ENCODE measurements at regions not wholly inside any gene's neighbourhood (a gene's known extent, or its start where the extent isn't known, plus 50 kb on each side); places are given as distances from the start of the nearest gene placed in this dataset.
A peak's percentile ranks its signal among the peaks of the same experiment; 100 is the strongest.

DNA sequence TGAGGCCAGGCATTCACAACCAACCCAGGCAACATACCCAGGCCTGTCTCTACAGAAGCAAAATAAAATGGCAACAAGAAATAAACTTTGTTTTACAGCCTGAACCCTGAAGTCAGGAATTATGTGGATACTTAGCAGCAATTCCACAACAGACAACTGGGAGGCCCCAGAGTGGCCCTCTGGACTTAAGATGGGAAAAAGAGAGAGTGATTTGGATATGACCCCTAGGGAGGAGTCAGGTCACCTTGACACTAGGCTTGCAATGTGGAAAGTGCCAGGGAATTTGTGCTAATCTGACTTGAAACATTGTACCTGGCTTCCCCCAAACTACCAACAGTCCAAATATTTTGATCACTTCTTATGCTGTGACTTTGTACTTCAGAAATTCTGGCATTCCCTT is 193.1 kb downstream of the PARM1 start:
- no peak for DNase-seq (ENCODE audit: insufficient read length, low spot score)
- no peak for FAIRE-seq

DNA sequence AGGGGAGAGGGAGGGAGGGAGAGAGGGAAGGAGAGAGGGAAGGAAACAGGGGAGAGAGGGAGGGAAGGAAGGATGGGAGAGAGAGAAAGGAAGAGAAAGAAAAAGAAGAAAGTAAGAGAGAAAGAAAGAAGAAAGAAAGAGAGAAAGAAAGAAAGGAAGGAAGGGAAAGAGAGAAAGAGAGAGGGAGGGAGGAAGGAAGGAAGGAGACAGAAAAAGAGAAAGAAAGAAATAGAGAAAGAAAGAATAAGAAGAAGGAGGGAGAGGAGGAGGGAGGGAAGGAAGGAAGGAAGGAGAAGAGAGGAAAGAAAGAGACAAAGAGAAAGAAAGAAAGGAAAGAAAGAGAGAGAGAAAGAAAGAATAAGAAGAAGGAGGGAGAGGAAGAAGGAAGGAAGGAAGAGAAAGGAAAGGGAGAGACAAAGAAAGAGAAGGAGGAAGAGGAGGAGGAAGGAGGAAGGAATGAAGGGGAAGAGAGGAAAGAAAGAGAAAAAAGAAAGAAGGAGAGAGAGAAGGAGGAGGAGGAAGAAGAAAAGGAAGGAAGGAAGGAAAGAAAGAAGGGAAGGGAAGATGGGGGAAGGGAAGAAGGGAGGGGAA is 189.6 kb downstream of the PARM1 start:
- no peak for FAIRE-seq

DNA sequence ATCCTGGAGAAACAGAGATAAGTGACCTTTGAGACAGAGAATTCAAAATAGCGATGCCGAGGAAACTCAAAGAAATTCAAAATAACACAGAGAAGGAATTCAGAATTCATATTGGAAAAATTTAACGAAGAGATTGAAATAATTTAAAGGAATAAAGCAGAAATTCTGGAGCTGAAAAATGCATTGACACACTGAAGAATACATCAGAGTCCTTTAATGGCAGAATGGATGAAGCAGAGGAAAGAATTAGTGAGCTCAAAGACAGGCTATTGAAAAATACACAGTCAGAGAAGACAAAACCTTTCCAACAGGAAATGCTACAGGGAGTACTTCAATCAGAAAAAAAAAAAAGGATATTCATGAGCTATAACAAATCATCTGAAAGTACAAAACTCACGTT is 185.8 kb downstream of the PARM1 start:
- no peak for DNase-seq (ENCODE audit: insufficient read length, low spot score)
- FAIRE-seq, result no peak

More for the DNA sequence above, 189.6 kb downstream of the PARM1 start:
- no peak for DNase-seq (ENCODE audit: insufficient read length, low spot score)

DNA sequence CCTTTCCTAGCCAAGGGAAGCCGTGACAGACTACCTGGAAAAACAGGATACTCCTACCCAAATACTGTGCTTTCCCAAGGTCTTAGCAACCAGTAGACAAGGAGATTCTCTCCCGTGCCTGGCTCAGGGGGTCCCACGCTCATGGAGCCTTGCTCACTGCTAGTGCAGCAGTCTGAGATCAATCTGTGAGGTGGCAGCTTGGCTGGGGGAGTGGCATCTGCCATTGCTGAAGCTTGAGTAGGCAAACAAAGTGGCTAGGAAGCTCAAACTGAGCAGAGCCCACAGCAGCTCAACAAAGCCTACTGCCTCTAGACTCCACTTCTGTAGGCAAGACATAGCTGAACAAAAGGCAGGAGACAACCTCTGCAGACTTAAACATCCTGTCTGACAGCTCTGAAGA is 177.1 kb downstream of the PARM1 start:
- DNase-seq (ENCODE audit: insufficient read length, low spot score) (no peak), FAIRE-seq (no peak)

DNA sequence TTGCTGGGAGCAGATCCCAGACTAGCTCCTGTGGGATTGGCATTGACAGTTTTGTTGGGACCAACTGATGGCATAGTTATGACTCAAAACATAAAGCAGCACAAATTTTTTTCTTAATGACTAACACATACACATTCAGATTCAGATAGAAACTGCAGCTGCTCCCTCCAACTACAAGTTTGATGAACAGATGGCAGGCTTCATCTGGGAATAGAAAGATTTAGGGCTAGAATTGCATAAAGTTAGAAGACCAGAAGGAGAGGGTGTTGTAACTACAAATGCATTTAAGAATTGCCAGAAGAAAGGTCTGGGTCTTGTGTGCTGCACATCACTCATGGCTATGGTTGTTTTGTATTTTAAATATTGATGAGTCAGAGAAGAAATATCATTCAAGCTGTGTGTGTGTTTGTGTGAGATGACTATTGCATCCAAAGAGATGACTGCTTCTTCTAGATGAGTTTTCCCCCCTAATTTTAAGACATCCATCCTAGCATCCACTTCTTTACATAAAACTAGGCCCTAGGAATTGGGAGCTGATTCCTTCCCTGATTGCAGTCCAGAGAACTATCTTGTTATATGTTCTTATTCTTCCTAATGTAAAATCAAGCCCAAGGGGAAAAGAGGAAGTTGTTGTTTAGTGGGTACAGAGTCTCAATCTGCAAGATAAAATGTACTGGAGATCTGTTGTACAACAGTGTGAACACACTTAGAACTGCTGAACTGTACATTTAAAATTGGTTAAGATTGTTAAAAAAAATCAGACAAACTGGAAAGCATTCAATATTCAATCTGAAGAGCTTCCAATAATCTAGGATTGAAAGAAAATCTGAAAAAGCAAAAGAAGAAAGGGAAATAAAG is 175.1 kb downstream of the PARM1 start:
- FAIRE-seq, result peak; percentile 45
- DNase-seq (ENCODE audit: insufficient read length, low spot score), result no peak

DNA sequence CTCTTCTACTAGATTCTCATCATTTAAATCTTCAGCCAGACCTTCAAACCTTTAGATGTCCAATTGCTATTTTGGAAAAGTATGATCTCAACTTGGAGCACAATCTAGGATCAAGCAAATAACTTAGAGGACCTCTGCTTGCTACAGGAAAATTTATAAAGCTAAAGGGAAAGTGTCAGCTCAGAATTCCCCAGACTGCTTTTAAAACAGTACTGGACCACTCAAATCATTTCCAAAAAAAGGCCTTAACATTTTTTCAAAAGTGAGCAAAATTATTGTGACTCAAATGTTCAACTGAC is 169.8 kb downstream of the PARM1 start:
- DNase-seq (ENCODE audit: insufficient read length, low spot score), result no peak
- no peak for FAIRE-seq

DNA sequence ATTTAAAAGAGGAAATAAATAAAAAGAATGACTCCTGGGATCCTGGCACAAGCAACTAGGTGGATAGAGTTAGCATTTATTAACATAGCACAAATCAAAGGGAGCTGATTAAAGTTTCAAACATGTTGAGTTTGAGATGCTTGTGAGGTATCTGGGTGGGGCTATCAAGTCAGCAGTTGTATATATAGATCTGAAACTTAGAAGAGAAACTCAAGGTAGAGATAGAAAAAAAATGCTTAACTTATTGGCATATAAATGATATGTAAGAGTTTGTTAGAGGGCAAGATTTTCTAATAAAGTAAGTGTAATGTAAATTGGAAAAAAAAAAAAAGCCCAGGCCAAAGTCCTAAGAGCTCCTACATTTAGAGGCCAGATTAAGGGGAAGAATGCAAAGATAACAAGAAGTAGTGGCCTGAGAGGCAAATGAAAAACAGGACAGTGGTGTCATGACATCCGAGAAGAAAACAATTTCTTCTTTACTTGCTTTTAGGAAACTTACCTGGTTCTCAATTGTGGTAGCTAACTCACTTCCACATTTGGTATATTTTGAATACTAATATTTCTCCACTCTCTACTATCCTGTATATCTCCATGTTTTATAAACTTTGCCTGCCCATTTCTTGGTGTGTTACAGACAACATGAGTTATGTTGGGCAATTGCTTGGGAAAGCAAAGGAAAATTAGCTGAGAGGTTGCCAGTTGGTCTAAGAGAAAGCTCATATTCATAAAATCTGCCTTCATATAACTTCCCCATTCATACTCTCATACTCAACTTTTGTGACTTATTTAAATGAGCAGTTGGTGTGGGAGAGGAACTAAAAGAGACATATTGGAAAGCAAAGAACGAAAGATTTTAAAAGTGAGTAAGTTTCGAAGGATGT is 169.2 kb downstream of the PARM1 start:
- DNase-seq (ENCODE audit: insufficient read length, low spot score) (no peak), FAIRE-seq (peak; percentile 78)
